ENCODE measurements at regions not wholly inside any gene's neighbourhood (a gene's known extent, or its start where the extent isn't known, plus 50 kb on each side); places are given as distances from the start of the nearest gene placed in this dataset.
"Not testable (repeated sequence)": the region's sequence is repeated elsewhere in the genome, so short reads cannot be mapped to it uniquely, and the experiment has no call there.

DNA sequence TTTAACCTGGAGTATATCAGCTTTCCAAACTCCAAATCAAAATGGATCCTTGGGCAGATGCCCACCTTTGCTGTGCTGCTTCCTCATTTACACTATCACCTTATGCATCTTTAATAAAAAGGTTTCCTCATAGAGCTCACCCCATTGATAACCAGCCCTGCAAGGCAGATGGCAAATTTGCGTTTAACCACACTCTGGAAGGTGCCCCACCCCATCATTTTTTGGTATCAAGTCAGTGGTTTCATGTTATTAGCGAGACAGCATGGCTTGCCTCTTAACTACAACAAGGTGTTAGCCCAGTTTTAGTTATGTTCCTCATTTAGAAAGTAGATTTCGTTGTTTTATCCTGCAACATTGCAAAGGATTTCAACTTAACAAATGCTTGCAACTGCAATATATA lies 214.0 kb upstream of the WDFY3 start:
- Histone ChIP-seq H2BK120ac (ENCODE audit: insufficient read depth, low read length, poor library complexity) (no peak overlapping the region), H3K27ac (ENCODE audit: low read depth, low read length) (no peak overlapping the region), H2BK12ac (ENCODE audit: low read length) (no peak overlapping the region), H3K4ac (ENCODE audit: low read depth, low read length) (no peak overlapping the region), H3K4me1 (ENCODE audit: control insufficient read depth in 1 of 2, insufficient read depth in 2 of 2, low read length in 2 of 2) (no peaks in the 10 kb centered on the region), H4K8ac (ENCODE audit: low read depth, low read length) (no peak overlapping the region), H2BK5ac (ENCODE audit: low read depth, low read length, poor library complexity) (no peak overlapping the region), H2AFZ (ENCODE audit: insufficient read depth, low read length, poor library complexity) (no peak overlapping the region), H3K9ac (ENCODE audit: low read length) (no peak overlapping the region), H3K4me2 (ENCODE audit: low read length) (no peak overlapping the region), H4K91ac (ENCODE audit: low read depth, low read length) (no peak overlapping the region), H3K4me3 (ENCODE audit: low read depth, low read length) (no peak overlapping the region), H3K79me2 (ENCODE audit: control insufficient read depth, insufficient read depth, low read length, poor library complexity) (no peaks in the 10 kb centered on the region), H3K36me3 (ENCODE audit: control insufficient read depth in 1 of 2, insufficient read depth in 2 of 2, low read length in 2 of 2) (no peaks in the 10 kb centered on the region), H3K14ac (ENCODE audit: low read length) (no peak overlapping the region), H2AK5ac (ENCODE audit: low read length) (no peak overlapping the region), H3K9me3 (ENCODE audit: insufficient read depth, low read depth, low read length) (no peaks in the 10 kb centered on the region), H4K12ac (ENCODE audit: low read depth, low read length) (no peak overlapping the region), H3K23ac (ENCODE audit: low read length) (no peak overlapping the region), H3K79me1 (ENCODE audit: low read length) (no peaks in the 10 kb centered on the region), H3K27me3 (ENCODE audit: insufficient read depth, low read length) (no peaks in the 10 kb centered on the region), H3K18ac (ENCODE audit: low read length) (no peak overlapping the region)
- WGBS (ENCODE audit: extremely low coverage, insufficient coverage, insufficient read length) = no CpG with 5 or more reads among the region's 3 CpGs
- no peak for DNase-seq

GRCh38 chr4:85187106-85187505 lies 220.6 kb upstream of the WDFY3 start:
- H3K4me1 ChIP-seq (ENCODE audit: control insufficient read depth in 1 of 2, insufficient read depth in 2 of 2, low read length in 2 of 2) = no peaks in the 10 kb centered on the region
- H3K4me3 ChIP-seq (ENCODE audit: low read depth, low read length) = no peak overlapping the region
- H3K18ac ChIP-seq (ENCODE audit: low read length) = no peak overlapping the region
- H3K27me3 ChIP-seq (ENCODE audit: insufficient read depth, low read length) = no peaks in the 10 kb centered on the region
- no peak overlapping the region for H3K14ac ChIP-seq (ENCODE audit: low read length)
- H3K36me3 ChIP-seq (ENCODE audit: control insufficient read depth in 1 of 2, insufficient read depth in 2 of 2, low read length in 2 of 2) = no peaks in the 10 kb centered on the region
- no peak overlapping the region for H3K4ac ChIP-seq (ENCODE audit: low read depth, low read length)
- no peak overlapping the region for H3K27ac ChIP-seq (ENCODE audit: low read depth, low read length)
- no peaks in the 10 kb centered on the region for H3K79me1 ChIP-seq (ENCODE audit: low read length)
- no peaks in the 10 kb centered on the region for H3K79me2 ChIP-seq (ENCODE audit: control insufficient read depth, insufficient read depth, low read length, poor library complexity)
- no peak for DNase-seq
- H2BK120ac ChIP-seq (ENCODE audit: insufficient read depth, low read length, poor library complexity) = no peak overlapping the region
- no peaks in the 10 kb centered on the region for H3K9me3 ChIP-seq (ENCODE audit: insufficient read depth, low read depth, low read length)
- H4K12ac ChIP-seq (ENCODE audit: low read depth, low read length) = no peak overlapping the region
- no peak overlapping the region for H2BK5ac ChIP-seq (ENCODE audit: low read depth, low read length, poor library complexity)
- H3K23ac ChIP-seq (ENCODE audit: low read length) = no peak overlapping the region
- no peak overlapping the region for H2AFZ ChIP-seq (ENCODE audit: insufficient read depth, low read length, poor library complexity)
- no peak overlapping the region for H2AK5ac ChIP-seq (ENCODE audit: low read length)
- H3K9ac ChIP-seq (ENCODE audit: low read length) = no peak overlapping the region
- H4K8ac ChIP-seq (ENCODE audit: low read depth, low read length) = no peak overlapping the region
- H4K91ac ChIP-seq (ENCODE audit: low read depth, low read length) = no peak overlapping the region
- no peak overlapping the region for H3K4me2 ChIP-seq (ENCODE audit: low read length)
- WGBS (ENCODE audit: extremely low coverage, insufficient coverage, insufficient read length) = no CpG with 5 or more reads among the region's 1 CpG
- H2BK12ac ChIP-seq (ENCODE audit: low read length) = no peak overlapping the region

GRCh38 chr4:85196015-85196414 lies 229.5 kb upstream of the WDFY3 start:
- not testable (repeated sequence) for H3K9me3 ChIP-seq (ENCODE audit: insufficient read depth, low read depth, low read length); H3K4me1 ChIP-seq (ENCODE audit: control insufficient read depth in 1 of 2, insufficient read depth in 2 of 2, low read length in 2 of 2); H2AFZ ChIP-seq (ENCODE audit: insufficient read depth, low read length, poor library complexity); H4K12ac ChIP-seq (ENCODE audit: low read depth, low read length); H3K14ac ChIP-seq (ENCODE audit: low read length); DNase-seq; H2BK120ac ChIP-seq (ENCODE audit: insufficient read depth, low read length, poor library complexity); H2AK5ac ChIP-seq (ENCODE audit: low read length); H2BK12ac ChIP-seq (ENCODE audit: low read length); H3K4me2 ChIP-seq (ENCODE audit: low read length); H3K79me2 ChIP-seq (ENCODE audit: control insufficient read depth, insufficient read depth, low read length, poor library complexity); H3K27ac ChIP-seq (ENCODE audit: low read depth, low read length); H3K18ac ChIP-seq (ENCODE audit: low read length); H4K91ac ChIP-seq (ENCODE audit: low read depth, low read length); H3K9ac ChIP-seq (ENCODE audit: low read length); H3K23ac ChIP-seq (ENCODE audit: low read length); H3K4ac ChIP-seq (ENCODE audit: low read depth, low read length); H3K27me3 ChIP-seq (ENCODE audit: insufficient read depth, low read length); H2BK5ac ChIP-seq (ENCODE audit: low read depth, low read length, poor library complexity); H4K8ac ChIP-seq (ENCODE audit: low read depth, low read length); H3K4me3 ChIP-seq (ENCODE audit: low read depth, low read length); H3K36me3 ChIP-seq (ENCODE audit: control insufficient read depth in 1 of 2, insufficient read depth in 2 of 2, low read length in 2 of 2); H3K79me1 ChIP-seq (ENCODE audit: low read length)
- WGBS (ENCODE audit: extremely low coverage, insufficient coverage, insufficient read length) = no CpG with 5 or more reads among the region's 7 CpGs

DNA sequence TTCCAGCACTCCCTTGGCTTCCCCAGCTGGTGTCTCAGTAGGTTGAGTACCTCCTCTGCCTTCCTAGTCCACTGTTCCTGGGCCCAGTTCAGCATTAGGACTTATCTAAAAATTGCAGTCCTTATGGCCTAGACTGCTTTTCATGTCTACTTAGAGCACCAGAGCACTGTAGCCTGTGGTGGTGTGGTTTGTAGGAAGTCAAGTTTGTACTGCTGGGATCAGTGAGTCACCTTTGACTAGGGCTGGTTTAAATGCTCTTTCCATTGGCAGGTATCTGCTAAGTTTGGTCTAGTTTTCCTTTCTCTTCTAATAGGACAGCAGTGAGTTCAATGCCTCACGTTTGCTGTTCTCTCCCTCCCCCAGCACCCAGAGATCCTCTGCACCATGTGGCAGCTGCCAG lies 233.6 kb upstream of the WDFY3 start:
- no peak overlapping the region for H3K4me2 ChIP-seq (ENCODE audit: low read length)
- H3K27ac ChIP-seq (ENCODE audit: low read depth, low read length) = no peak overlapping the region
- no peaks in the 10 kb centered on the region for H3K79me1 ChIP-seq (ENCODE audit: low read length)
- H3K18ac ChIP-seq (ENCODE audit: low read length) = no peak overlapping the region
- H2AFZ ChIP-seq (ENCODE audit: insufficient read depth, low read length, poor library complexity) = no peak overlapping the region
- H2AK5ac ChIP-seq (ENCODE audit: low read length) = no peak overlapping the region
- H4K91ac ChIP-seq (ENCODE audit: low read depth, low read length) = no peak overlapping the region
- no peaks in the 10 kb centered on the region for H3K36me3 ChIP-seq (ENCODE audit: control insufficient read depth in 1 of 2, insufficient read depth in 2 of 2, low read length in 2 of 2)
- H3K4ac ChIP-seq (ENCODE audit: low read depth, low read length) = no peak overlapping the region
- no peak overlapping the region for H2BK5ac ChIP-seq (ENCODE audit: low read depth, low read length, poor library complexity)
- no peak for DNase-seq
- no peak overlapping the region for H4K8ac ChIP-seq (ENCODE audit: low read depth, low read length)
- no peaks in the 10 kb centered on the region for H3K79me2 ChIP-seq (ENCODE audit: control insufficient read depth, insufficient read depth, low read length, poor library complexity)
- WGBS (ENCODE audit: extremely low coverage, insufficient coverage, insufficient read length) = no CpG with 5 or more reads among the region's 1 CpG
- H3K9me3 ChIP-seq (ENCODE audit: insufficient read depth, low read depth, low read length) = peaks cover 5% of the 10 kb centered on the region
- H3K27me3 ChIP-seq (ENCODE audit: insufficient read depth, low read length) = no peaks in the 10 kb centered on the region
- no peak overlapping the region for H2BK120ac ChIP-seq (ENCODE audit: insufficient read depth, low read length, poor library complexity)
- H3K9ac ChIP-seq (ENCODE audit: low read length) = no peak overlapping the region
- H3K23ac ChIP-seq (ENCODE audit: low read length) = no peak overlapping the region
- H2BK12ac ChIP-seq (ENCODE audit: low read length) = no peak overlapping the region
- no peak overlapping the region for H4K12ac ChIP-seq (ENCODE audit: low read depth, low read length)
- no peaks in the 10 kb centered on the region for H3K4me1 ChIP-seq (ENCODE audit: control insufficient read depth in 1 of 2, insufficient read depth in 2 of 2, low read length in 2 of 2)
- H3K14ac ChIP-seq (ENCODE audit: low read length) = no peak overlapping the region
- H3K4me3 ChIP-seq (ENCODE audit: low read depth, low read length) = no peak overlapping the region

Measured in trophoblast cell (in vitro differentiated cells and primary cell).